HG03432 (cell line): ENCODE measurements at regions not wholly inside any gene's neighbourhood (a gene's known extent, or its start where the extent isn't known, plus 50 kb on each side); places are given as distances from the start of the nearest gene placed in this dataset.

Experiments used
- ATAC-seq: cut with Tn5 transposase; IDR thresholded peaks from one replicate; pipeline ENCODE4 v1.9.1; 2021; ENCODE audit warnings: mild to moderate bottlenecking, moderate library complexity; ENCODE audit not compliant: unreplicated experiment

DNA sequence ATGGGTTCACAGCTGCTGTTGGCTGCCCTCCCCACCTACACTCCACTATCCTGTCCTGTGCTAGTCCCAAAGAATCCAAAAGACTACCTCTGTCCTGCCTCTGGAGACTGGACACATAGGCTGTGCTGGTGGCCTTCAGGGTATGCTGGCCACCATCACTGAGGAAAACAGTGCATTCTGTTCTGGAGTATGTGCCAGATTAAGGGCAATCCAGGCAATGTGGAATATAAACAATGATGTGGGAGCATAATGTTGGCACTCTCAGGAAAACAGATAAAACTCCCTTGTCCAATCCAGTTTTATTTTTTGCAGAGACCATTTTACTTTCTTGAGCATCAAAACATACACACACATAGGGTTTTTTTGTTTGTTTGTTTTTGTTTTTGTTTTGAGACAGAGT is 94.3 kb downstream of the GLUL start:
- ATAC-seq = no peak

GRCh38 chr1:182295697-182296096 is 95.9 kb downstream of the GLUL start:
- no peak for ATAC-seq

DNA sequence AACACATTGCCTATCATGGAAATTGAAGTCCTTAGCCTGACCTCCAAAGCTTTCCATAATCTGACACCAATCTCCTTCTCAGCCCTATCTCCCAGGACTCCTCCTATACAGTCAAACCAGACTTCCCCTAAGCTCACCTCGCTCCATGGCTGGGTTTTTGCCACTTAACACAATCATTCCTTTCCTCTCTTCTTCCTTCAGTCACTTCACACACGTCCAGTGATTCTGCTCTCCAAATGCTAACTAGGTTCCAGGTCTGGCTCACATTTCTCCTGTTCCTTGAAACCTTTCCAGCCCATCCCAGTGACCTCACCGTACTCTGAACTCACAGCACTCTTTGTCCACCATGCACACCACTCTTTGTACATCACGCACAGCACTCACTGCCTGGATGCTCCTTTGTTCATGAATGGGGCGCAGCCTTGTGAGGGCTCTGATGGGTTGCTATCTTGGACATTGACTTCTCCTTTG is 98.4 kb downstream of the GLUL start:
- ATAC-seq = no peak

GRCh38 chr1:182292193-182292741 is 99.3 kb downstream of the GLUL start:
- ATAC-seq = no peak

DNA sequence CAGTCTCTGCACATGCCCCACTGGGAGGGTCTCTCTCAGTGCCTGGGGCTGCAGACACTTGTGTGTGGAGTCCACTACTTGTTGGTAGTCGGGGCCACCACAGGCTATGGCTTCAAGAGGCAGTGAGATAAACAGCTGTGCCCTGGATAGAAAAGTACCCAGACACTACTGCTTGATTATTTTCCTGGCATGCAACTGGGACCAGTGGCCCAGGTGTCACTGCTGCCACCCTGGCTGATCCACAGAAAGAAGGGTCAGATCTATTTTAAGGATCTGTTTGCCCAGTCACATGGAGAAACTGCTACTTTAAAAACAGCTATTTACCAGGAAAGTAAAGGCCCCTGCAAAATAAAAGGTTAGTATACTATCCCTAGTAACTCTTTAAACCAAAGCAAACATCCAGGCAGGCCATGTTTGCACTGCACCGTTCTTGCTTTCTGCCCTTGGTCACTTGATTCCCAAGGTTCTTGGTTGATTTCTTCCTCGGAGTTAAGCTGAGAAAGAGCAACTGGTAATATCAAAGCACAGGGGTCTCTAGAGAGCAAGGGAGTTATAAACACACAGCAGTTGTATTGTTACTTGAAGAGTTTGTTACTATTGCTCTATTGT is 99.9 kb downstream of the GLUL start:
- ATAC-seq = no peak

GRCh38 chr1:182288749-182289604 is 102.6 kb downstream of the GLUL start:
- no peak for ATAC-seq

DNA sequence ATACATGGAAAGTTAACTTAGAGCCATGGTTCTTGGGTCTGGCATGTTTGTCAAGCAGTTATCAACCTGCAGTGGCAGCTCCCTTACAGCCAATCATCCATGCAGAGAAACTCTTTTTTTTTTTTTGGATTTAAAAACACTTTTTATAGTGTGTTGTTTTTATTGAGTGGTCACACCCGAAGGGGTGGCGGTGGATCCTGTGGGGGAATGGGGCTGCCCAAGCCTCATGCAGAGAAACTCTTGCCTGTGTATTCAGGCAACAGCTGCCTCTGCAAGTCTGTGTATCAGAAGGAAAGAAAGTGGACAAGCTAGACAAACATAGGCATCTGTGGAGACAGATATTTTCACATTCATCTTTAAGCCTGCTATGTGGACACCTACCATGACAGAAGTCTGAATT is 104.8 kb downstream of the GLUL start:
- no peak for ATAC-seq

GRCh38 chr1:182283746-182284544 is 107.6 kb downstream of the GLUL start:
- no peak for ATAC-seq

- no peak for ATAC-seq
Observed at GRCh38 chr1:182281541-182281940, 110.0 kb downstream of the GLUL start.

- no peak for ATAC-seq
Observed at GRCh38 chr1:182280504-182280900, 111.1 kb downstream of the GLUL start.

- ATAC-seq = no peak
Observed at GRCh38 chr1:182279724-182280503, 111.7 kb downstream of the GLUL start.

- ATAC-seq = no peak
Observed at GRCh38 chr1:182279302-182279701, 112.3 kb downstream of the GLUL start.

DNA sequence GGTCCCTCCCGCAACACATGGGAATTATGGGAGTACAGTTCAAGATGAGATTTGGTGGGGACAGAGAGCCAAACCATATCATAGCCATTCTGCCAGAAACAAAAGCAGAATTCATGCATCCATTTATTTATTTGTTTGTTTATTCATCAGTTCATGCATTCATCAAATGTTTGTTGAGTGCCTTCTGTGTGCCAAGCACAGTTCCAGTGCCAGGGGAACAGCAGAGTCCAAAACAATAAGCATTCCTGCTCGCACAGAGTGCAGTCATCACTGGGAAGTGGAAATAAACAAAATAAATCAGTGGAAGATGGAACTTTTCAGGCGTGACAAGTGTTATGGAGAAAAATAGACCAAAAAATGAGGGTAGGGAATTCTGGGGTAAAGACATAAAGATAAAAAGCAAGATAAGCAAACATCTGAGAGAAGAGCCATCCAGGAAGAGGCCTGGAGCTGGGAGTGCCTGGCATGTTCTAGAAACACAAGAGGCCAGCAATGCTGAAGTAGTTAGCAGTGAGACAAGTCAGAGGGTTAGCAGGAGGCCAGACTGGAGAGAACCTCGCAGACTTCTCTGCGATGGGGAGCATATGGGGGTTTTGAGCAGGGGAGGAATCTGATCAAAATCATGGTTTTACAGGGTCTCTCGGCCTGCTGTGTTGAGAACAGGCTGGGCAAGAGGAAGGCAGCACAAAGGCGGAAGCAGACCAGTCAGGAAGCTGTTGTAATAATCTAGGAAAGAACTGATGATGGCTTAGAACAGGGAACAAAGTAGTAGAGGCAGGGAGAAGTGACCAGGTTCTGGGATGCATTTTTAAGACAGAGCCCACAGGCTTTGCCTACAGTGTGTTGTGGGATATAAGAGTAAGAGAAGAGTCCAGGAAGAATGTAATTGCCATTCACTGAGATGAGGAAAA is 113.2 kb downstream of the GLUL start:
- ATAC-seq = no peak

DNA sequence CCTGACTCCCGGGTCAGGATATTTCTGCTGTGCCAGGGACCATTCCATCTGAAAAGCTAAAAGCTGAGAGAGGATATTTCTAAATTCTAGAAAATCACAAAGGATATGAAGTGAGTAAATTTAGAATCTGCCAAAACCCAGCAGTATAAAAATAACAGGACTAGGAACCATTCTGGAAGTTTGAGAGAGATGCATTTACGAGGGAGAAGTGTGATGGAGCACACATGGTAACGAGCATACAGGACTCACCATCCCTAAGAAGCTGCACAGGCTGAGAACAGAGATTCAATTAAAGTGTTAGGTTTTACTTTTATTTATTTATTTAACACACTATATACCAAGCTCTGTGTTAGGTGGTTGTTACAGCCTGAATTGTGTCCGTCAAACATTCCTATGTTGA is 116.3 kb downstream of the GLUL start:
- no peak for ATAC-seq

- ATAC-seq = no peak
Observed at GRCh38 chr1:182274618-182275017, 117.0 kb downstream of the GLUL start.

- no peak for ATAC-seq
Observed at GRCh38 chr1:182270731-182271130, 120.9 kb downstream of the GLUL start.

- ATAC-seq = no peak
Observed at GRCh38 chr1:182269097-182269496, 122.5 kb downstream of the GLUL start.

DNA sequence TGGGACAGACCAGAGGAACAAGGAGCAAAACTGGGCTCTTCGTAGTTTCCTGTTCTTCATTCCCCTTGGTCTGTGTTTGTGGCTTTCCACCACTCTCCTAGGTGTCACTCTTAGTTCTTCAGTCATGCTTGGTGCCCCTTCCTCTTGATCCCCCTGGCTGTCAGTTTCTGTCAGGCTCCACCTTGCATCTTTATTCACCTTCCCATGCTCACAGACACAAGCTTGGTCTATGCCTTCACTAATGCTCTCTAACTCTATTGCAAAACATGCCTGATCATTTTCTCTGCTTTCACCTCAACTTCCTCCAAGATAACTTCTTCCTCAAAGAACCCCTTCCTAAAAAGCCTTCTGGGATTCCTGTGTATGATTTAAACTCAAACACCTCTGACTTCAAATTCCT is 122.9 kb downstream of the GLUL start:
- ATAC-seq = no peak

GRCh38 chr1:182264185-182264584 is 127.4 kb downstream of the GLUL start:
- ATAC-seq = no peak
